ENCODE measurements at regions not wholly inside any gene's neighbourhood (a gene's known extent, or its start where the extent isn't known, plus 50 kb on each side); places are given as distances from the start of the nearest gene placed in this dataset.

GRCh38 chr5:74560245-74560644, 80.3 kb downstream of the ENC1 start (continued):
- TF ChIP-seq CEBPZ (IDR thresholded peaks at IDR 0.05; ENCODE audit: low read depth, low read length) (no peak), TBL1XR1 (IDR thresholded peaks at IDR 0.05; ENCODE audit: low read depth, low read length) (no peak), ZBTB4 (CRISPR knock-in tag; IDR thresholded peaks at IDR 0.05) (no peak), ZNF687 (IDR thresholded peaks at IDR 0.05) (no peak), CBX5 (IDR thresholded peaks at IDR 0.05; ENCODE audit: low read depth) (0 out of 2 replicates have a peak, but pooled peaks have one; percentile 53), USF1 (IDR thresholded peaks at IDR 0.05; ENCODE audit: borderline replicate concordance, extremely low read length, insufficient read depth, low read depth, low read length) (no peak), ZNF207 (IDR thresholded peaks at IDR 0.05; ENCODE audit: borderline replicate concordance) (no peak), KAT2A (conservative IDR thresholded peaks at IDR 0.05; ENCODE audit: control insufficient read depth, low read depth, low read length) (no peak), HDAC2 (IDR thresholded peaks at IDR 0.05) (no peak), PRDM15 (CRISPR knock-in tag; IDR thresholded peaks at IDR 0.05) (no peak), POLR2A (IDR thresholded peaks at IDR 0.05; ENCODE audit: low read depth, low read length) (no peak), EGR1 (IDR thresholded peaks at IDR 0.05; ENCODE audit: borderline replicate concordance in 1 of 2, low read depth in 2 of 2, low read length in 2 of 2) (0 out of 3 replicates have a peak, but pooled peaks of 1 of the 2 experiments have one; percentile 12), SREBF2 (IDR thresholded peaks at IDR 0.05; ENCODE audit: low read length) (no peak), CREB1 (IDR thresholded peaks at IDR 0.05; ENCODE audit: low read depth) (0 out of 2 replicates have a peak, but pooled peaks have one; percentile 12), NR2C2 (IDR thresholded peaks at IDR 0.05; ENCODE audit: borderline replicate concordance, control insufficient read depth, insufficient read length, low read depth) (no peak)
